ENCODE measurements at regions not wholly inside any gene's neighbourhood (a gene's known extent, or its start where the extent isn't known, plus 50 kb on each side); places are given as distances from the start of the nearest gene placed in this dataset.

DNA sequence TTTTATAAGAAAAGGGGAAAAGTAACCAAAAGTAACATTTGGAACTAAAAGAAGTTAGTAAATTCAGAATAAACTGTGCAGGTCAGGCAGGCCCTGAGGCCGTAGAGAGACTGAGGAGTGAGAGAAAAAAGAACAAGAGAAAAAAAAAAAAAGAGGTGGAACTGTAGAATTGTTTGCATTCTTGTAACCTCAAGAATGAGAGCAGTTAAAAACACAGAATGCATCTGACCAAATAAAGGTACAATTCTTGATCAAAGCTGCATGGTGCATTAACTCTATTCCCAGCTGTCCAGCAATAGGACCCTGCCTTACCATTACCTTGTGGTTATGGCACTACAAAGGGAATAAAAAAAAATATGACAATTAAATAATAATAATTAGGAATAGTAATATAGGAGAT, 170.1 kb upstream of the SEMA3A start:
- Histone ChIP-seq H3K9me3 (ENCODE audit: insufficient read depth, low read depth, low read length) (no peaks in the 10 kb centered on the region), H3K27me3 (ENCODE audit: insufficient read depth, low read length, poor library complexity, severe bottlenecking) (no peaks in the 10 kb centered on the region), H3K9me2 (replicated peaks; ENCODE audit: low read depth, low read length) (no peaks in the 10 kb centered on the region), H4K20me1 (ENCODE audit: insufficient read depth, low read length, poor library complexity, severe bottlenecking) (no peaks in the 10 kb centered on the region), H3K4me1 (ENCODE audit: insufficient read depth, low read length, poor library complexity, severe bottlenecking) (no peaks in the 10 kb centered on the region), H2AFZ (ENCODE audit: low read length) (no peak overlapping the region), H3K36me3 (ENCODE audit: insufficient read depth, low read length) (no peaks in the 10 kb centered on the region), H3K4me3 (ENCODE audit: low read length, poor library complexity, severe bottlenecking) (no peak overlapping the region), H3K9ac (ENCODE audit: low read depth, low read length, poor library complexity, severe bottlenecking) (no peak overlapping the region), H3F3A (ENCODE audit: low read depth) (no peaks in the 10 kb centered on the region), H3K79me2 (ENCODE audit: insufficient read depth, low read length) (no peaks in the 10 kb centered on the region), H3K4me2 (ENCODE audit: low read depth, low read length, poor library complexity, severe bottlenecking) (no peak overlapping the region)
- no peak for TF ChIP-seq EZH2phosphoT487 (IDR thresholded peaks at IDR 0.05; ENCODE audit: borderline replicate concordance)
- TF ChIP-seq, protein P1, sequence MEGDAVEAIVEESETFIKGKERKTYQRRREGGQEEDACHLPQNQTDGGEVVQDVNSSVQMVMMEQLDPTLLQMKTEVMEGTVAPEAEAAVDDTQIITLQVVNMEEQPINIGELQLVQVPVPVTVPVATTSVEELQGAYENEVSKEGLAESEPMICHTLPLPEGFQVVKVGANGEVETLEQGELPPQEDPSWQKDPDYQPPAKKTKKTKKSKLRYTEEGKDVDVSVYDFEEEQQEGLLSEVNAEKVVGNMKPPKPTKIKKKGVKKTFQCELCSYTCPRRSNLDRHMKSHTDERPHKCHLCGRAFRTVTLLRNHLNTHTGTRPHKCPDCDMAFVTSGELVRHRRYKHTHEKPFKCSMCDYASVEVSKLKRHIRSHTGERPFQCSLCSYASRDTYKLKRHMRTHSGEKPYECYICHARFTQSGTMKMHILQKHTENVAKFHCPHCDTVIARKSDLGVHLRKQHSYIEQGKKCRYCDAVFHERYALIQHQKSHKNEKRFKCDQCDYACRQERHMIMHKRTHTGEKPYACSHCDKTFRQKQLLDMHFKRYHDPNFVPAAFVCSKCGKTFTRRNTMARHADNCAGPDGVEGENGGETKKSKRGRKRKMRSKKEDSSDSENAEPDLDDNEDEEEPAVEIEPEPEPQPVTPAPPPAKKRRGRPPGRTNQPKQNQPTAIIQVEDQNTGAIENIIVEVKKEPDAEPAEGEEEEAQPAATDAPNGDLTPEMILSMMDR (conservative IDR thresholded peaks at IDR 0.05; ENCODE audit: low read length): no peak

DNA sequence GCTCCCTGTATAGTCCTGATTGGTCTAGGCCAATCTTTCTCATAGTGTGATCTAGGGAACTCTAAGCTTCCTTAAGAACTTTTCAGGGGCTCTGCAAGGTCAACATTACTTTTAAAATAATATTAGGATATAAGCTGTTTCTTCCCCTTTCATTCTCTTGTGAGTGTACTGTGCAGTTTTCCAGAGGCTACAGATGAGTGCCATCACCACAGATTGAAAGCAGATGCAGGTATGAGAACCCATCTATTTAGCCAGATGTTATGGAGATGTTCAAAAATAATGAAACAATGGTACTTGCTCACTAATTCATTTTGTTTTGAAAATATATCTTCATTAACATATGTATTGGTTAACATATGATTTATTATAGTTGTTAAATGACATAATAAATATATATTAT, 169.2 kb upstream of the SEMA3A start:
- H3K4me1 ChIP-seq (ENCODE audit: insufficient read depth, low read length, poor library complexity, severe bottlenecking): no peaks in the 10 kb centered on the region

DNA sequence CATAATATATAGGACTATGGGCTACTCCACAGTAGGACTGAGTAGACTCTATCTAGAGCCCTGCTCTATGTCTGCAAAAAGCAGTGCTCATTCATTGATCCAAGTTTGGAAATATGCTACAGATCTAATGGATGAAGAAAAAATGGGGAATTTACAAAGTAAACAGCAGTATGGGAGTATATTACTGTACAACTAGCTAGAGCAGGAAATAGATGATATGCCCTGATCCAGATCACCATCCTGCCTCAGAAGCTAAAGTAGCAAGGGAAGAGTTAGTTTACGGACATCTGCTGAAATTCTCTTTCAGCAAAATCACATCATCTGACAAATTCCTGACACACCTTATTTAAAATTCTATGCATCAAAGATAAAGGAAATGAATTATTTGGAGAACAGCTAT, 168.2 kb upstream of the SEMA3A start:
- Histone ChIP-seq H3K27me3 (ENCODE audit: insufficient read depth, low read length, poor library complexity, severe bottlenecking) (no peaks in the 10 kb centered on the region), H3K9me2 (replicated peaks; ENCODE audit: low read depth, low read length) (no peaks in the 10 kb centered on the region), H3K9ac (ENCODE audit: low read depth, low read length, poor library complexity, severe bottlenecking) (no peak overlapping the region), H3K36me3 (ENCODE audit: insufficient read depth, low read length) (no peaks in the 10 kb centered on the region), H3F3A (ENCODE audit: low read depth) (no peaks in the 10 kb centered on the region), H2AFZ (ENCODE audit: low read length) (no peak overlapping the region), H3K9me3 (ENCODE audit: insufficient read depth, low read depth, low read length) (no peaks in the 10 kb centered on the region), H3K79me2 (ENCODE audit: insufficient read depth, low read length) (no peaks in the 10 kb centered on the region), H3K4me3 (ENCODE audit: low read length, poor library complexity, severe bottlenecking) (no peak overlapping the region), H3K4me2 (ENCODE audit: low read depth, low read length, poor library complexity, severe bottlenecking) (no peak overlapping the region), H4K20me1 (ENCODE audit: insufficient read depth, low read length, poor library complexity, severe bottlenecking) (no peaks in the 10 kb centered on the region), H3K4me1 (ENCODE audit: insufficient read depth, low read length, poor library complexity, severe bottlenecking) (no peaks in the 10 kb centered on the region)
- TF ChIP-seq, protein P1 (conservative IDR thresholded peaks at IDR 0.05; ENCODE audit: low read length): no peak
- TF ChIP-seq EZH2phosphoT487 (IDR thresholded peaks at IDR 0.05; ENCODE audit: borderline replicate concordance): no peak

More for the DNA sequence above, 169.2 kb upstream of the SEMA3A start:
- Histone ChIP-seq H3K9me2 (replicated peaks; ENCODE audit: low read depth, low read length) (no peaks in the 10 kb centered on the region), H2AFZ (ENCODE audit: low read length) (no peak overlapping the region), H3K4me2 (ENCODE audit: low read depth, low read length, poor library complexity, severe bottlenecking) (no peak overlapping the region), H3K36me3 (ENCODE audit: insufficient read depth, low read length) (no peaks in the 10 kb centered on the region), H3K9ac (ENCODE audit: low read depth, low read length, poor library complexity, severe bottlenecking) (no peak overlapping the region), H3K27me3 (ENCODE audit: insufficient read depth, low read length, poor library complexity, severe bottlenecking) (no peaks in the 10 kb centered on the region), H3K4me3 (ENCODE audit: low read length, poor library complexity, severe bottlenecking) (no peak overlapping the region), H4K20me1 (ENCODE audit: insufficient read depth, low read length, poor library complexity, severe bottlenecking) (no peaks in the 10 kb centered on the region), H3K79me2 (ENCODE audit: insufficient read depth, low read length) (no peaks in the 10 kb centered on the region), H3F3A (ENCODE audit: low read depth) (no peaks in the 10 kb centered on the region), H3K9me3 (ENCODE audit: insufficient read depth, low read depth, low read length) (no peaks in the 10 kb centered on the region)
- TF ChIP-seq, protein P1 (conservative IDR thresholded peaks at IDR 0.05; ENCODE audit: low read length): no peak
- no peak for TF ChIP-seq EZH2phosphoT487 (IDR thresholded peaks at IDR 0.05; ENCODE audit: borderline replicate concordance)

Measured in Loucy (cell line).